ENCODE measurements at regions not wholly inside any gene's neighbourhood (a gene's known extent, or its start where the extent isn't known, plus 50 kb on each side); places are given as distances from the start of the nearest gene placed in this dataset.

DNA sequence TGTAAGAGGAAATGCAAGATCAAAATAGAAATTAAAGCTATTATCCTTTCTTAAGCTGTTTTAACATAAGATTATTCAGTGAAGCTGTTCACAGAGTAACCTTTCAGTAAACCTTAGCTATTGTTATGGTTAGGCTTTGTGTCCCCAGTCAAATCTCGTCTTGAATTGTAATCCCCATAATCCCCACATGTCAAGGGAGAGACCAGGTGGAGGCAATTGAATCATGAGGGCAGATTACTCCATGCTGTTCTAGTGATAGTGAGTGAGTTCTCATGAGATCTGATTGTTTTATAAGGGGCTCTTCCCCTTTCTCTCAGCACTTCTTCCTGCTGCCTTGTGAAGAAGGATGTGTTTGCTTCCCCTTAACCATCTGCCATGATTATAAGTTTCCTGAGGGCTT lies 424.4 kb downstream of the DSEL start:
- ATAC-seq (ENCODE audit: insufficient number of reproducible peaks, low FRiP score, low read depth), result no peak
- no peaks in the 10 kb centered on the region for H3K27me3 ChIP-seq (replicated peaks; ENCODE audit: insufficient read depth)
- no peaks in the 10 kb centered on the region for H3K4me1 ChIP-seq (ENCODE audit: control insufficient read depth in 1 of 2, low read depth in 2 of 2)
- no peak overlapping the region for H3K27ac ChIP-seq
- DNase-seq (ENCODE audit: low spot score), result no peak
- no peaks in the 10 kb centered on the region for H3K36me3 ChIP-seq
- H3K4me3 ChIP-seq, result no peak overlapping the region
- H3K9me3 ChIP-seq, result no peaks in the 10 kb centered on the region
- TF ChIP-seq, protein P1, sequence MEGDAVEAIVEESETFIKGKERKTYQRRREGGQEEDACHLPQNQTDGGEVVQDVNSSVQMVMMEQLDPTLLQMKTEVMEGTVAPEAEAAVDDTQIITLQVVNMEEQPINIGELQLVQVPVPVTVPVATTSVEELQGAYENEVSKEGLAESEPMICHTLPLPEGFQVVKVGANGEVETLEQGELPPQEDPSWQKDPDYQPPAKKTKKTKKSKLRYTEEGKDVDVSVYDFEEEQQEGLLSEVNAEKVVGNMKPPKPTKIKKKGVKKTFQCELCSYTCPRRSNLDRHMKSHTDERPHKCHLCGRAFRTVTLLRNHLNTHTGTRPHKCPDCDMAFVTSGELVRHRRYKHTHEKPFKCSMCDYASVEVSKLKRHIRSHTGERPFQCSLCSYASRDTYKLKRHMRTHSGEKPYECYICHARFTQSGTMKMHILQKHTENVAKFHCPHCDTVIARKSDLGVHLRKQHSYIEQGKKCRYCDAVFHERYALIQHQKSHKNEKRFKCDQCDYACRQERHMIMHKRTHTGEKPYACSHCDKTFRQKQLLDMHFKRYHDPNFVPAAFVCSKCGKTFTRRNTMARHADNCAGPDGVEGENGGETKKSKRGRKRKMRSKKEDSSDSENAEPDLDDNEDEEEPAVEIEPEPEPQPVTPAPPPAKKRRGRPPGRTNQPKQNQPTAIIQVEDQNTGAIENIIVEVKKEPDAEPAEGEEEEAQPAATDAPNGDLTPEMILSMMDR (IDR thresholded peaks at IDR 0.05), result no peak

DNA sequence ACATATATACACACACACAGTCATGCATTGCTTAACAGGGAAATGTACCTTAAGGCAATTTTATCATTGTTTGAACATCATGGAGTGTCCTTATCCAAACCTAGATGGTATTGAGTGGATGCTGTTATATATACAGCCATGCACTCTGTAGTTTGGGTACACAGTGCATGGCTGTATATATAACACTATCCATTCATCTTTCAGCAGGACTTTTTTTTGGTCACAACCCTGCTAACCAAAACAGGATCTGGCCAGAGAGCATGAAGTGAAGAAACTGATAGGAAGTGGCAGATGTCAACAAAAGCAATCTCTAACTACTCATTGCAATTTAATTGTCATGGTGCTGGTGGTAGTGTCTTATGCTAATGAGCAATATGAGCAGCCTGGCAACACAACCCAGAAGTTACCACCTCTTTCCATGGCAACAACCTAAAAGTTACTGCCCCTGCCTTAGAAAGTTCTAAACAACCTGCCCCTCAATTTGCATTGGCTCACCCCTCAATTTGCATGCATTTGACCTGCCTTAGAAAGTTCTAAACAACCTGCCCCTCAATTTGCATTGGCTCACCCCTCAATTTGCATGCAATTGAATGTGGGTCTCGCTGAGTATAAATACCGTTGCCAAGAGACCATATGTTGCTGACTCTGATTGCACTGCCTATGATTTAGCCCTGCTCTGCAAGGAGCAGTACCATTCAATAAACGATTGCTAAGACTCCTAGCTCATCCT lies 434.9 kb downstream of the DSEL start:
- ATAC-seq (ENCODE audit: insufficient number of reproducible peaks, low FRiP score, low read depth) (no peak), DNase-seq (ENCODE audit: low spot score) (no peak)
- Histone ChIP-seq H3K4me1 (ENCODE audit: control insufficient read depth in 1 of 2, low read depth in 2 of 2) (no peaks in the 10 kb centered on the region), H3K4me3 (no peak overlapping the region), H3K36me3 (no peaks in the 10 kb centered on the region), H3K27ac (no peak overlapping the region), H3K9me3 (no peaks in the 10 kb centered on the region), H3K27me3 (replicated peaks; ENCODE audit: insufficient read depth) (no peaks in the 10 kb centered on the region)
- TF ChIP-seq, protein P1 (IDR thresholded peaks at IDR 0.05), result no peak

DNA sequence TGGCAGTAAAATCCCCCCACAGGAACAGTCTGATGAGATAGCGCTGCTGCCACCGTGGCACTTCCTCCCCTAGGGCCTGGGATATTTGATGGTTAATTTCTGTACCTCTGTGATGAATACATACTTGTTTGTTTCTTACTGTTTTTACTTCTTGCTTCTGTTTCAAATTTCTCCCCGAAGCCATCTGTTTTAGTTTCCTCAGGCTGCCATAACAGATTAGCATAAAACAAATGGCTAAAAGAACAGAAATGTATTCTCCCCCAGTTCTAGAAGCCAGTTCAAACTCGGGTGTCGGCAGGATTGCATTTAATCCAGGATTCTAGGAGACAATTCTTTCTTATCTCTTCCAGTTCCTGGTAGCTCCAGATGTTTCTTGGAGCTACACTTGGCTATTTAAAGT lies 435.9 kb downstream of the DSEL start:
- Histone ChIP-seq H3K4me1 (ENCODE audit: control insufficient read depth in 1 of 2, low read depth in 2 of 2) (no peaks in the 10 kb centered on the region), H3K36me3 (no peaks in the 10 kb centered on the region), H3K27ac (no peak overlapping the region), H3K9me3 (no peaks in the 10 kb centered on the region), H3K4me3 (no peak overlapping the region), H3K27me3 (replicated peaks; ENCODE audit: insufficient read depth) (no peaks in the 10 kb centered on the region)
- TF ChIP-seq, protein P1 (IDR thresholded peaks at IDR 0.05), result no peak
- ATAC-seq (ENCODE audit: insufficient number of reproducible peaks, low FRiP score, low read depth) (no peak), DNase-seq (ENCODE audit: low spot score) (no peak)

GRCh38 chr18:67074309-67074708 lies 442.2 kb downstream of the DSEL start:
- no peaks in the 10 kb centered on the region for H3K4me1 ChIP-seq (ENCODE audit: control insufficient read depth in 1 of 2, low read depth in 2 of 2)
- no peak overlapping the region for H3K27ac ChIP-seq
- H3K9me3 ChIP-seq, result no peaks in the 10 kb centered on the region
- H3K36me3 ChIP-seq, result no peaks in the 10 kb centered on the region
- TF ChIP-seq, protein P1 (IDR thresholded peaks at IDR 0.05), result no peak
- H3K4me3 ChIP-seq, result no peak overlapping the region
- ATAC-seq (ENCODE audit: insufficient number of reproducible peaks, low FRiP score, low read depth) (no peak), DNase-seq (ENCODE audit: low spot score) (no peak)
- H3K27me3 ChIP-seq (replicated peaks; ENCODE audit: insufficient read depth), result no peaks in the 10 kb centered on the region

- H3K4me3 ChIP-seq, result no peak overlapping the region
- H3K9me3 ChIP-seq, result no peaks in the 10 kb centered on the region
- ATAC-seq (ENCODE audit: insufficient number of reproducible peaks, low FRiP score, low read depth), result no peak
- TF ChIP-seq, protein P1 (IDR thresholded peaks at IDR 0.05), result no peak
- H3K27ac ChIP-seq, result no peak overlapping the region
- DNase-seq (ENCODE audit: low spot score), result no peak
- H3K36me3 ChIP-seq, result no peaks in the 10 kb centered on the region
- H3K27me3 ChIP-seq (replicated peaks; ENCODE audit: insufficient read depth), result no peaks in the 10 kb centered on the region
- H3K4me1 ChIP-seq (ENCODE audit: control insufficient read depth in 1 of 2, low read depth in 2 of 2), result no peaks in the 10 kb centered on the region
Measured at GRCh38 chr18:67072791-67073190, 443.7 kb downstream of the DSEL start.

Data from thoracic aorta (tissue), 2 donors.